Lung (tissue), 11 donors: ENCODE measurements at regions not wholly inside any gene's neighbourhood (a gene's known extent, or its start where the extent isn't known, plus 50 kb on each side); places are given as distances from the start of the nearest gene placed in this dataset.

Experiments
- ATAC-seq: fragments of 200-7000 bp; cut with Tn5 transposase; one replicate; pipeline ENCODE4 v1.9.1; 2020; ENCODE audit warnings: moderate number of reproducible peaks; ENCODE audit not compliant: insufficient read depth, low FRiP score
- DNase-seq, 3 donors: peaks; one replicate each; pipeline ENCODE4 v3.0.0-alpha.2; 2013 to 2017
- H3K27ac ChIP-seq, 2 donors: one replicate each; pipeline ENCODE4 v1.5.1; 2013; ENCODE audit warnings: mild to moderate bottlenecking in 2 of 2, moderate library complexity in 2 of 2, control low read depth in 1 of 2, inconsistent platforms in 1 of 2, low read depth in 1 of 2, low read length in 1 of 2
- H3K27me3 ChIP-seq, 3 donors: one replicate each; pipeline ENCODE4 v1.5.1; 2013; ENCODE audit warnings: low read length in 2 of 3; ENCODE audit not compliant: control insufficient read depth in 3 of 3, insufficient read depth in 3 of 3
- H3K36me3 ChIP-seq, 4 donors: one replicate each; pipeline ENCODE4 v1.5.1; 2013; ENCODE audit warnings: low read length in 4 of 4, mild to moderate bottlenecking in 1 of 4, moderate library complexity in 1 of 4; ENCODE audit not compliant: control insufficient read depth in 4 of 4, insufficient read depth in 4 of 4
- H3K4me1 ChIP-seq, 5 donors: one replicate each; pipeline ENCODE4 v1.5.1; 2013; ENCODE audit warnings: low read length in 5 of 5, mild to moderate bottlenecking in 2 of 5, moderate library complexity in 1 of 5; ENCODE audit not compliant: control insufficient read depth in 5 of 5, insufficient read depth in 5 of 5
- H3K4me3 ChIP-seq: one replicate; pipeline ENCODE4 v1.5.1; 2013; ENCODE audit warnings: mild to moderate bottlenecking, control low read depth, moderate library complexity
- H3K9ac ChIP-seq, 2 donors: one replicate each; pipeline ENCODE4 v1.5.1; 2013; ENCODE audit warnings: low read length in 2 of 2, control low read depth in 1 of 2; ENCODE audit not compliant: insufficient read depth in 1 of 2
- H3K9me3 ChIP-seq, 4 donors: one replicate each; pipeline ENCODE4 v1.5.1; 2013; ENCODE audit warnings: low read length in 3 of 4, mild to moderate bottlenecking in 1 of 4, moderate library complexity in 1 of 4; ENCODE audit not compliant: control insufficient read depth in 4 of 4, insufficient read depth in 3 of 4
- WGBS, 2 donors: extraction: QIAGEN DNeasy Blood & Tissue Kit; methylation state at CpG; one replicate each; pipeline ENCODE4 v1.1.7; 2013; 5-methylcytosine and 5-hydroxymethylcytosine counted together
- TF ChIP-seq, protein P1 (sequence below): IDR thresholded peaks from 2 replicates; pipeline ENCODE4 v1.5.1; 2012; ENCODE audit warnings: mild to moderate bottlenecking; ENCODE audit errors: control extremely low read depth, extremely low read depth
- donor health status: control.
- donor health status: control.
- donor health status: Bipolar disorder and iron deficiency.
- donor health status: healthy.
- donor health status: DM: yes; HTN: yes; CAD: no.

DNA sequence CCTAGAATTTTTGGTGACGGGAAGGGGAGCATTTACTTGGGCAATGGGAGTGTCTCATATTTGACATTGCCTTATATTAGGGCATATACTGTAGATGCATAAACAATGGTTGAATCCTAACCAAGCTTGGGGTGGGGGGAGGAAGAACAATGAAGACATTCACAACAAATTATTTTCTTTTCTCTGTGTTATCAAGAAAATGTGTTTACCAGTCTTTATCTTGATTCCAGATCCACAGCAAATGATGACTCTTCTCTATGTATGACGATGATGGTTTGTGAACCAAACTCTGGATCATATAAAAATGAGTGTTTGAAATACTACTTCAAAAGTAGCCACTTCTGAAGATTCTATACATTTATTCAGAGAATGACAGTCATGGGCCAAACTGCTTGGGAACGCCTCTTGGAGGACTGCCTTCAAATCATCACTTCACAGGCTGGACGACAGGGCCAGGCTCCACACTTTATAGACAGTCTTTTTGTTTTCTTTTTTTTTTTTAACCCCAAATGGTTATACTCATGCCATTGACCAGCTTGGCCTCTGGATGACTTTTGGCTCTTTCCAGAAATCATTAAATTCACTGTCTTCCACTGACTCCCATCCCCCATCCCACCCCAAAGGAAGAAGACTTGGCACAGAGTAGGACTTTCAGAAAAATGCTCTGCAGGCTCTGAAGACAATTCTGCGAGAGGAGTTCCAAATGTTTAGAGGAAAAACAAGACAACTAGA, 123.8 kb upstream of the LIFR start:
- no peak overlapping the region for H3K4me3 ChIP-seq
- H3K4me1 ChIP-seq = peaks cover 0 to 70% (median 0%) of the 10 kb centered on the region in 5 donors
- H3K9me3 ChIP-seq = peaks cover 0 to 4% (median 0%) of the 10 kb centered on the region in 4 donors
- H3K9ac ChIP-seq = no peak overlapping the region
- no peaks in the 10 kb centered on the region for H3K36me3 ChIP-seq
- peak; percentile 89 to 98 (median 98) for DNase-seq
- no peak for ATAC-seq
- H3K27ac ChIP-seq = no peak overlapping the region
- no peaks in the 10 kb centered on the region for H3K27me3 ChIP-seq
- 85 to 86% methylated on average over 5 of the region's 5 CpGs for WGBS, 2 donors
- TF ChIP-seq, protein P1, sequence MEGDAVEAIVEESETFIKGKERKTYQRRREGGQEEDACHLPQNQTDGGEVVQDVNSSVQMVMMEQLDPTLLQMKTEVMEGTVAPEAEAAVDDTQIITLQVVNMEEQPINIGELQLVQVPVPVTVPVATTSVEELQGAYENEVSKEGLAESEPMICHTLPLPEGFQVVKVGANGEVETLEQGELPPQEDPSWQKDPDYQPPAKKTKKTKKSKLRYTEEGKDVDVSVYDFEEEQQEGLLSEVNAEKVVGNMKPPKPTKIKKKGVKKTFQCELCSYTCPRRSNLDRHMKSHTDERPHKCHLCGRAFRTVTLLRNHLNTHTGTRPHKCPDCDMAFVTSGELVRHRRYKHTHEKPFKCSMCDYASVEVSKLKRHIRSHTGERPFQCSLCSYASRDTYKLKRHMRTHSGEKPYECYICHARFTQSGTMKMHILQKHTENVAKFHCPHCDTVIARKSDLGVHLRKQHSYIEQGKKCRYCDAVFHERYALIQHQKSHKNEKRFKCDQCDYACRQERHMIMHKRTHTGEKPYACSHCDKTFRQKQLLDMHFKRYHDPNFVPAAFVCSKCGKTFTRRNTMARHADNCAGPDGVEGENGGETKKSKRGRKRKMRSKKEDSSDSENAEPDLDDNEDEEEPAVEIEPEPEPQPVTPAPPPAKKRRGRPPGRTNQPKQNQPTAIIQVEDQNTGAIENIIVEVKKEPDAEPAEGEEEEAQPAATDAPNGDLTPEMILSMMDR = no peak

DNA sequence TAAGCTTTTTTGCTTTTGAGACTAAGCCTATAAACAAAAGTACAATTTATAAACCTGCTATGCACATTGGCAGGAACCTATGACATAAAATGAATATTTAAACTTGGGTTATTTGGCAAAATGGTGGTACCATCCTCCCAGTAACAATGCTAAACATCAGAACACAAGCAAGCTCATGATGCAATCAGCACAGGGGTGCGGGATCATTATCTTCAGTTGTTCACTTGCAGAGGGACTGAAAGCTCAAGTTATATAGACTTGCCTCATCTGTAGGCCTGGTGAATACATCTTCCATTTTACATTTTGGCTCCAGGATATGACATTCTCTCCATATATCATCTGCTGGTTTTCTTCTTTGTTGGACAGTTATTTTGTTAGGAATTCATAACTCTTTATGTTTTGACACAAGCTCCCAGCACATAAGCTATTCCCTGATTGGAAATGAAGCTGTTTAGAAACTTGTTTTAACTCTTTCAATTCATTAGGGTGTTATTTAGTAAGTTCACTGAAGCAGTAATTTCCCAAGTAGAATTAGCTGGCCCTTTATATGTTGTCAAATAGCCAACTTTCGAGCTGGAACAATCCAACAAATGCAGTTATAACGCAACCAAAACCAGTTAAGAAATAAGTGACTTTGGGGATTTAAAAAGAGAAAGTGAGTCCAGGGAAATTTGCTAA, 124.7 kb upstream of the LIFR start:
- H3K9ac ChIP-seq = no peak overlapping the region
- DNase-seq = peak; percentile 45 to 93 (median 91)
- WGBS, 2 donors = 81 to 86% methylated on average over 3 of the region's 3 CpGs
- no peak overlapping the region for H3K27ac ChIP-seq
- H3K27me3 ChIP-seq = no peaks in the 10 kb centered on the region
- H3K9me3 ChIP-seq = no peaks in the 10 kb centered on the region
- no peak for ATAC-seq
- no peak overlapping the region for H3K4me3 ChIP-seq
- TF ChIP-seq, protein P1 = no peak
- H3K4me1 ChIP-seq = peaks cover 0 to 69% (median 0%) of the 10 kb centered on the region in 5 donors
- H3K36me3 ChIP-seq = no peaks in the 10 kb centered on the region

DNA sequence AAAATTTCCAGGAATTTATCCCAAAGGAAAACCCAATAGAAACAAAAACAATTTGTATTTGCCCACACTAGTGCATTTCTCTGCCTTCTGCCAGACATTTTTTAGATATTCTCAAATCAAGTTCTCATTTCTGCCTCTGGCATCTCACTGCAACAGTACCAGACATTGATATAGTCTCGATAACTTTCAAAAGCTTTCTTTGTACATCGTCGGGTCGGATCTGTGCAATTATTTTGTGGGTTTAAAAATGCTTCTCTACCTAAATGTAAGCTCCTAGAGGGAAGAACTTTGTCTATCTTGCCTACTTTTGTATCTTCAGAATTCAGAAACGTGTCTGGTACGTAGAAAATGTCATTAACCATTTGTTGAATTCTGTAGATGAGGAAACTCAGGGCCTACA, 125.5 kb upstream of the LIFR start:
- no peaks in the 10 kb centered on the region for H3K27me3 ChIP-seq
- H3K36me3 ChIP-seq = no peaks in the 10 kb centered on the region
- DNase-seq (no peak), ATAC-seq (no peak)
- no peak overlapping the region for H3K4me3 ChIP-seq
- no peaks in the 10 kb centered on the region for H3K9me3 ChIP-seq
- TF ChIP-seq, protein P1 = no peak
- 76 to 79% methylated on average over 6 of the region's 6 CpGs for WGBS, 2 donors
- peaks cover 0 to 68% (median 0%) of the 10 kb centered on the region in 5 donors for H3K4me1 ChIP-seq
- H3K9ac ChIP-seq = no peak overlapping the region
- H3K27ac ChIP-seq = no peak overlapping the region
